HG02798 (cell line): ENCODE measurements at regions not wholly inside any gene's neighbourhood (a gene's known extent, or its start where the extent isn't known, plus 50 kb on each side); places are given as distances from the start of the nearest gene placed in this dataset.
"Not testable (repeated sequence)": the region's sequence is repeated elsewhere in the genome, so short reads cannot be mapped to it uniquely, and the experiment has no call there.

ENCODE experiments used
- ATAC-seq: cut with Tn5 transposase; IDR thresholded peaks from one replicate; pipeline ENCODE4 v1.9.1; 2021; ENCODE audit warnings: mild to moderate bottlenecking; ENCODE audit not compliant: unreplicated experiment, poor library complexity

GRCh38 chr11:115606498-115607220 lies 102.4 kb upstream of the CADM1 start:
- ATAC-seq: no peak

DNA sequence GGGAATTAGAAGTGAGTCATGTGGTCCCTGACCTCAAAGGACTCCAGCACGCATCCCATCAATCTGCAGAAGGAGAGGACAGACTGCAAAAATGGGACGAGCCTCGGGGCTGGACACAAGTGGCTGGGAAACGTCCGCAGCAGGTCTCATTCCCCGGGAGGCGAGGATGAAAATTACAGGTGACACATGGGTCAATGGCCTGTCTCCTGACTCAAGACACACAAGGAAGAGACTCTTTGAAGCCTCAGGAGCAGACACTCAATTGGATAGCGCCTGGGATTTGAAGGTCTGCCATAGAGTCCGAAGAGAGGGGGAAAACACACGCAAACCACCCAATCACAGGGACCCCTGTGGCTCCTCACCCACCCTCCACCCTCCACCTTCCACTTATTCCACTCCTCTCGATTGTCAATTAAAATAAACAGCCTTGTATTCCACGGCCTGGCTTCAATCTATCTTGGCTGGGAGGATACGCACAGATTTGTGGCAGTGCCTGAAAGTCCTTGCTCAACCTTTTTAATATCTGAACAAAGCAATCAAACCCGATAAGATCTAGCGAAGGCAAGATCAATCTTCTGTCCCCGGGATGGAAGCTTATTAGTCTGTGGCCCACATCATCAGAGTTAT lies 101.8 kb upstream of the CADM1 start:
- no peak for ATAC-seq

- not testable (repeated sequence) for ATAC-seq
These were observed 101.2 kb upstream of the CADM1 start for GRCh38 chr11:115605397-115605796.

GRCh38 chr11:115599125-115599524 lies 94.9 kb upstream of the CADM1 start:
- ATAC-seq: no peak

GRCh38 chr11:115598257-115598901 lies 94.2 kb upstream of the CADM1 start:
- ATAC-seq: no peak

GRCh38 chr11:115591380-115591779 lies 87.2 kb upstream of the CADM1 start:
- no peak for ATAC-seq

- ATAC-seq: no peak
These were observed 86.0 kb upstream of the CADM1 start for GRCh38 chr11:115590254-115590653.

DNA sequence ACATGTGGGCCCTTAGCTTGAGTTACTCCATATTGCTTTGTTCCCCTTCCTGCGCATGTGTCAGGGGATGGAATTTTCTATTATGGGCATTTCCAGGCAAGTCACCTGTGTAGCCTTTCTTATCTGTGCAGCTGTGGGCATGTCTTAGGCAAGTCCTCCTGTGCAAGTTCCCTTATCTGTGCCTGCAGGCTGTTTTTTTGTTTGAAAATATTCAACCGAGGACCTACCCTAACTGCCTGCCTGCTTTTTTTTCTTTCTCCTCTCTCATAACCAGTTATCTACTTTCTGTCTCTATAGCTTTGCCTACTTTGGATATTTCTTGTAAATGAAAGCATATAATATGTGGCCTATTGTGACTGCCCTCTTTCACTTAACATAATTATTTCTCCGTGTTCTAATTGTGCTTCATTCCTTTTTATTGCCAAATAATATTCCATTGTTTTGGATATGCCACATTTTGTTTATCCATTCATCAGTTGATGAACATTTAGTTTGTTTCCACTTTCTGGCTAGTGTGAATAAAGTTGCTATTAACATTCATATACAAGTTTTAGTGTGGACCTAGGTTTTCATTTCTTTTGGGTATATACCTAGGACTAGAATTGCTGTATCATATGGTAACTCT lies 83.6 kb upstream of the CADM1 start:
- no peak for ATAC-seq

GRCh38 chr11:115585361-115586024 lies 81.3 kb upstream of the CADM1 start:
- peak; percentile 61 for ATAC-seq

- no peak for ATAC-seq
These were observed 77.8 kb upstream of the CADM1 start for GRCh38 chr11:115581871-115582639.

DNA sequence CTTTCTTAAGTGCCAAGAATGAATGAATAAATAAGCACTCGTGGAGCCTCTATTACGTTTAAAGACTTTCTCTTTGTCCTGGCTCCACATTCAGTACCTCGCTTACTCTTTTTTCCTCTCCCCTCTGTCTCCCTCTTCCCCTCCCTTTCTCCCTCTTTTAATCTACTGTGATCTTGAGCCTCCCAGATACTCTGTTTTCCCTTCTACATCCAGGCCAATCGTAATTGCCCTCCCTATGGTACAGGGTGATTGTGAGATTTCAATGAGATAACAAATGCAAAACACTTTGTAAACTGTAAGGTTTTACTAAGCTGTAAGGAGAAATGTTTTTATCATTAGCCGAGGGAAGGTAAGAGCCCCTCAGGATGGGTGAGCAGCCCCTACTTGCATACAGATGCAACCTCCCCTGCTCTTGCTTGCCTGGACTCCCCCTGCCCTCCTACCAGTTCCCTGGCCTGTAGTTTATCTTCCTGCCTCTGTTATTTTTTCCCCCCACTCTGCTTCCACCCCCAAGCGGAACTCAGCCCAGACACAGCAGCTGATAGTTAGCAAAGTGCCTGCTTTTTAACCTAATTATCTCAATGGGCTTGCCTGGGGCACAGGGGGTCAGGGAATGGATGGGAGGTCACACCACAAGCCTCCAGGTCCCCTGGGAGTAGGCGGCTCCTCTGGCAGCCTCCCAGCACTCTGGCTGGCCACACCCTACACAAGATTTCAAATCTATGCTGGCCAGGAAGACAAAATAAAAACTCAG lies 76.9 kb upstream of the CADM1 start:
- no peak for ATAC-seq

GRCh38 chr11:115580416-115580815 lies 76.2 kb upstream of the CADM1 start:
- ATAC-seq: no peak

DNA sequence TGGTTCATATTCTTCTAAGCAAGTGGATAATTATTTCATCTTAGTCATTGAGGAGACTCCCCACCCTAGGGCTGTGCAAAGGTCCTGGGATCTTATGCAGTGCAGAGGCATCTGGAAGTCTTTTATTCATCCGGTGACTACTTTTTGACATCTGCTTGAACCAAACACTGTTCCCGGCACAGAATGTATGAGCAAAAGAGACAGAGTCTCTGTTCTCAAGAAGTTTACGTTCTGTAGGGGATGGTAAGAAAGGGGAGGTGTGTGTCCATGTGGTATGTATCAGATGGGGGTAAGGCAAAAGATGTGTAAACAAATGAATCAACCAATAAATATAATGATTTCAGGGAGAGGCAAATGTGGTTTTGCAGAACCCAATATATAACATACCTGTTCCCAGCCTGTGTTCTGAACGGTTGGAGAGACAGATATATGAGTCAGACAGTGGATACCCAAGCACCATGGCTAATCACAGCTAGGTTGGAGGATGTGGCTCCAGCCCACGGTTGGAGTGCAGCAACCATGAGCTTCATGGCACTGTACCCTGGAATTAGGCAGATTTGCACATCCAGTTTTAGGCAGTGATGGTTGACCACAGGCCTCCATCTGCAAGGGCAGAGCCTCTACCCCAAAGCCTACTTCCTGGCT lies 75.1 kb upstream of the CADM1 start:
- no peak for ATAC-seq

DNA sequence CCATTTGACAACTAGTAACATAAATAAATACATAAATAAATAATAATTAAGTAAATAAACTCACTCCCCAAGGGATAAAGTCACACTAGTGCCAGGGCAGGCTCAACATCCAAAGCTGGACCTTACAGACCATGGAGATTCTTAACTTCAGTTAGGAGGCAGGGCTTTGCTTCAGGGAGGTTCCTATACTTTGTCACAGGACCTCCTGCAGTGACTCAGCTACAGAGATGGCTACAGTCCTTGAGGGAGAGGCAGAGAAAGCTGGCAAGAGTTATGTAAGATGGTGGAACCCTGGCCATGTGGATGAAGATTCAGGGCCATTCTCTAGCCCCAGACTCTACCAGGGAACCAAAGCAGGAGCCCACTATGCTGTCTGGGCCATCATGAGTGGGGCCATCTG lies 74.1 kb upstream of the CADM1 start:
- ATAC-seq: no peak

GRCh38 chr11:115577701-115578100 lies 73.5 kb upstream of the CADM1 start:
- ATAC-seq: no peak

- ATAC-seq: no peak
These were observed 72.6 kb upstream of the CADM1 start for GRCh38 chr11:115576606-115577380.

GRCh38 chr11:115572551-115572950 lies 68.3 kb upstream of the CADM1 start:
- no peak for ATAC-seq

DNA sequence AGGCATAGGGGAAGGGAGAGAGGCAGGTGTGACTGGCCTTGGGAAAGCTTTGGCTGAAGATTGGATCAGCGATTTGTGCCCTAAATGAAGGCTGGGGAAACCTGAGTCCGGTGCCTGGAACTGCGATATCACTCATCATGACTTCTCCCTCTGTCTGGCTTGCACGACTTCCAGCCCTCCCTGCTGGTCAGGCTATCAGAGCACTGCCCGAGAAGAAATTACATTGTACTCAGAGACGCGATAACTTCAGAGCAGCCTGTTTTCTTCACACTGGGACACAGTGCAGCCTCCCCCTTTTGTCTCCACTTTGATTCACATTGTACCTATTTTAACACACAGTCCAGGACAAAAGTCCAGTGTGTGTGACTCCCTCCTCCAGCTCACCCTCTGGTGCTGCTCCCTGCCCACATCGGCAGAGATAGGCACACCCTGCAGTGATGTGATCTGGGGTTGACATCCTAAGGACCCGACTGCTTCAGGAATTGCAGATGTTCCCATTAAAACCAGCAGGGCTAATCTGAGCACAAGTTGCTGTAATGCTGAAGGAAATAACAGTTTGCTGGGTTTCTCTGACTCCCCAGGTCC lies 62.1 kb upstream of the CADM1 start:
- no peak for ATAC-seq
